ENCODE measurements at regions not wholly inside any gene's neighbourhood (a gene's known extent, or its start where the extent isn't known, plus 50 kb on each side); places are given as distances from the start of the nearest gene placed in this dataset.

GRCh38 chr11:134925432-134925831 lies 513.4 kb upstream of the B3GAT1 start:
- no peak overlapping the region for H4K91ac ChIP-seq (ENCODE audit: insufficient read length, low read depth, low read length)
- Mint-ChIP-seq H3K27me3 (ENCODE audit: low read depth) (peaks cover 11% of the 10 kb centered on the region), H3K27ac (no peak overlapping the region), H3K9me3 (peaks cover 2% of the 10 kb centered on the region in 2 experiments; a peak in 3 of 5 replicates), H3K4me1 (0 out of 4 replicates have a peak, but pooled peaks cover 0 to 5% of the 10 kb centered on the region in 2 experiments), H3K4me3 (no peak overlapping the region), H3K36me3 (ENCODE audit: insufficient read depth in 1 of 3, low read depth in 3 of 3) (peaks cover 0 to 4% (median 0%) of the 10 kb centered on the region in 3 experiments; a peak in 1 of 7 replicates)
- H2BK120ac ChIP-seq (ENCODE audit: low read depth, low read length, poor library complexity, severe bottlenecking): no peak overlapping the region
- peak overlapping the region; percentile 2 for H3K23ac ChIP-seq (ENCODE audit: insufficient read length, low read depth, low read length)
- H3K18ac ChIP-seq (ENCODE audit: insufficient read length, low read depth, low read length): no peak overlapping the region
- no peak overlapping the region for H3K14ac ChIP-seq (ENCODE audit: insufficient read depth, low read length)
- no peaks in the 10 kb centered on the region for H3K79me1 ChIP-seq (ENCODE audit: insufficient read depth, low read depth, low read length, poor library complexity, severe bottlenecking)
- no peaks in the 10 kb centered on the region for H3K4me1 ChIP-seq (ENCODE audit: insufficient read depth, low read length)
- H3K4me2 ChIP-seq (ENCODE audit: insufficient read depth, insufficient read length, low read length): no peak overlapping the region
- H3K9ac ChIP-seq (ENCODE audit: extremely low read depth, insufficient read length, low read length): no peak overlapping the region
- no peaks in the 10 kb centered on the region for H3K23me2 ChIP-seq (ENCODE audit: insufficient read length, low read depth, low read length, poor library complexity, severe bottlenecking)
- H3K79me2 ChIP-seq (ENCODE audit: insufficient read depth, low read length): no peaks in the 10 kb centered on the region
- no peak for TF ChIP-seq CTCF (conservative IDR thresholded peaks at IDR 0.05)
- no peak overlapping the region for H2BK12ac ChIP-seq (ENCODE audit: insufficient read length, low read depth, low read length)
- DNase-seq: no peak
- H3K27ac ChIP-seq (ENCODE audit: insufficient read length, low read depth, low read length): no peak overlapping the region
- H4K5ac ChIP-seq (ENCODE audit: insufficient read length, low read depth, low read length): peak overlapping the region; percentile 3
- no peaks in the 10 kb centered on the region for H3K9me3 ChIP-seq (ENCODE audit: control insufficient read depth, low read depth, low read length)
- H3K4ac ChIP-seq (ENCODE audit: low read depth, low read length): no peak overlapping the region
- no peak overlapping the region for H2AK5ac ChIP-seq (ENCODE audit: insufficient read length, low read length)
- H2BK20ac ChIP-seq (ENCODE audit: low read depth, low read length, poor library complexity, severe bottlenecking): no peak overlapping the region
- H4K8ac ChIP-seq (replicated peaks; ENCODE audit: insufficient read length, low read depth, low read length): no peak overlapping the region
- H3T11ph ChIP-seq (ENCODE audit: low read length): no peak overlapping the region
- no peak overlapping the region for H3K56ac ChIP-seq (ENCODE audit: insufficient read length, low read depth, low read length)
- no peaks in the 10 kb centered on the region for H4K20me1 ChIP-seq (ENCODE audit: control insufficient read depth, insufficient read depth, insufficient read length)
- WGBS (ENCODE audit: extremely low coverage, insufficient read length, low lambda C conversion rate): 100% methylated on average over 3 of the region's 3 CpGs
- H3K27me3 ChIP-seq (ENCODE audit: insufficient read depth, low read length): no peaks in the 10 kb centered on the region
- H2BK15ac ChIP-seq (ENCODE audit: low read depth, low read length): no peak overlapping the region
- no peak overlapping the region for H2AFZ ChIP-seq (ENCODE audit: low read length)
- no peak overlapping the region for H2BK5ac ChIP-seq (ENCODE audit: insufficient read length, low read length)
